Prostate gland (tissue), 2 donors: ENCODE measurements at regions not wholly inside any gene's neighbourhood (a gene's known extent, or its start where the extent isn't known, plus 50 kb on each side); places are given as distances from the start of the nearest gene placed in this dataset.

Experiments
- POLR2A ChIP-seq: fragments of 450-650 bp; IDR thresholded peaks from one replicate; pipeline ENCODE4 v1.6.1; 2016; ENCODE audit warnings: antibody characterized with exemption, mild to moderate bottlenecking
- TF ChIP-seq, protein P1 (sequence below), 4 experiments: fragments of 200-600 bp in 2 of 4; fragments of 450-650 bp in 2 of 4; sonication (generic) in 2 of 4; IDR thresholded peaks; 1 replicate in 3 of 4; 2 replicates in 1 of 4; pipeline ENCODE4 v1.5.1; 2016 to 2019; ENCODE audit warnings: antibody characterized with exemption in 4 of 4, mild to moderate bottlenecking in 2 of 4, moderate library complexity in 2 of 4

- TF ChIP-seq, protein P1, sequence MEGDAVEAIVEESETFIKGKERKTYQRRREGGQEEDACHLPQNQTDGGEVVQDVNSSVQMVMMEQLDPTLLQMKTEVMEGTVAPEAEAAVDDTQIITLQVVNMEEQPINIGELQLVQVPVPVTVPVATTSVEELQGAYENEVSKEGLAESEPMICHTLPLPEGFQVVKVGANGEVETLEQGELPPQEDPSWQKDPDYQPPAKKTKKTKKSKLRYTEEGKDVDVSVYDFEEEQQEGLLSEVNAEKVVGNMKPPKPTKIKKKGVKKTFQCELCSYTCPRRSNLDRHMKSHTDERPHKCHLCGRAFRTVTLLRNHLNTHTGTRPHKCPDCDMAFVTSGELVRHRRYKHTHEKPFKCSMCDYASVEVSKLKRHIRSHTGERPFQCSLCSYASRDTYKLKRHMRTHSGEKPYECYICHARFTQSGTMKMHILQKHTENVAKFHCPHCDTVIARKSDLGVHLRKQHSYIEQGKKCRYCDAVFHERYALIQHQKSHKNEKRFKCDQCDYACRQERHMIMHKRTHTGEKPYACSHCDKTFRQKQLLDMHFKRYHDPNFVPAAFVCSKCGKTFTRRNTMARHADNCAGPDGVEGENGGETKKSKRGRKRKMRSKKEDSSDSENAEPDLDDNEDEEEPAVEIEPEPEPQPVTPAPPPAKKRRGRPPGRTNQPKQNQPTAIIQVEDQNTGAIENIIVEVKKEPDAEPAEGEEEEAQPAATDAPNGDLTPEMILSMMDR (IDR thresholded peaks at IDR 0.05): no peak
- no peak for TF ChIP-seq POLR2A
Observed at GRCh38 chr4:66212489-66212888, 542.2 kb upstream of the EPHA5 start.
